HK-2 (cell line): ENCODE measurements at regions not wholly inside any gene's neighbourhood (a gene's known extent, or its start where the extent isn't known, plus 50 kb on each side); places are given as distances from the start of the nearest gene placed in this dataset.
"Not testable (repeated sequence)": the region's sequence is repeated elsewhere in the genome, so short reads cannot be mapped to it uniquely, and the experiment has no call there.

Experiments used
- DNase-seq: peaks from one replicate; pipeline ENCODE4 v3.0.0-alpha.2; 2018; ENCODE audit not compliant: unreplicated experiment

DNA sequence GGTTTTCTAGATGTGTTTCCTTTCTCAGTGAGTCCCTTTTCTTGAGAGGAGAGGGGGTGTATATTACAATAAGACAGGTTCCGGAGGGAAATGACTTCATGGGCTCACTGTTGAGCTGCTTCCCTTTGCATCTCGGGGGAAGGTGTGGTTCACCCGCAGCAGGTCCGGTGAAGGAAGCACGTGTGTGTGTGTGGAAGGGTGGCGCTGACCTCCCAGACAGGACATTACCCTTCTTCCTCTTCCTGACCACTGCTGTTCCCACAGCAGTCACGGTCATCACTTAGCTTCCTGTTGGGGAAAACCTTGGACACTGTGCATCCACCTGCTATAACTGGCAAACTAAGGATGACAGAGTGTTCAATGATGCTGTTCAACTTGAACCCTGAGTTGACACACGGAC lies 83.6 kb downstream of the PLEKHG1 start:
- no peak for DNase-seq

DNA sequence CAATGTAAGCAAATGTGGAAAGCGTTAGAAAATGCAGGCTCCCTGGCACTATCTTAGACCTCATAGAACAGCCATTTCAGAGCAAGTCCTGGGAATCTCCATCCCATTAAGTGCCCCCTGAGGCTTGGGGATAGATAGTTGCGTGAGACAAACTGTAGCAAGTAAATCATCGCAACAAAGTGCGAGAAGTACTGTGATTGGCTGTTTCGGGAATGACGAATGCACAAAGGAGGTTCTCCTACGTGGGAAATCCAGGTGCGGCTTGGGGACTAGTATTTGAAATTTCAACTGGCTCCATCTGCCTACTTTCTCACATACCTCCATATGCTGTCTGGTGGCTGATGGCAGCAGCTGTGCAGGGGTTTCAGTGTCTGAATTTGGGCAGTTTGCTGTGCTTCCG lies 84.5 kb downstream of the PLEKHG1 start:
- DNase-seq, result no peak

DNA sequence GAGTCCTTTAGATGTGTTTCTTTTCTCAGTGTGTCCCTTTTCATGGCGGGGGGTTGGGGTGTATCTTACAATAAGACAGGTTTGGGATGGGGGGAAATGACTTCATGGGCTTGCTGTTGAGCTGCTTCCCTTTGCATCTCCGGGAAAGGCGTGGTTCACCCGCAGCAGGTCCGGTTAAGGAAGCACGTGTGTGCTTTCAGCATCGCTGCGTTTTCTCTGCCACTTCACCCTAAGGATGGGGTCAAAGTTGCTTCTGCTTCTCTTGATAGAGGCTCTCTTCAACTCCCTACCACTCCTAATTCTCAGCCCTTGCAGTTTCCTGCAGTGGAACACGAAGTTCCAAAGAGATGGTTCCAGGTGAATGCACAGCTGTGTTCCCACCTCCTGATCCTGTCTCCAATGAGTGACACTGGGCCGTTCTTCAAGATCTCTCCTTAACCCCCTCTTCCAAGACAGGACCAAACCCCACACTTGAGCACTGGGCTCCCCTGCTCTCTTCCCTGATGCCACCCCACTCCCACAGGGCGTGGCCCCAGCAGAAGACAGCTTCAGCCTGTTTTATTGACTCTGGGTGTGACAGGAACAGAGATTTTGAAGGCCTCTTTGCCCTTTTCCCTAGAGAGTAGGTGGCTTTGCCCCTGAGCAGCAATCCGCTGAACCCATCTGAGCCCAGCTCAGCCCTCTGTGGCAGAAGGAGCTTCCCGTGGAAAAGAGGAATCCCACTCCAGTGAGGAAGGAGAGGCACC lies 85.2 kb downstream of the PLEKHG1 start:
- no peak for DNase-seq

DNA sequence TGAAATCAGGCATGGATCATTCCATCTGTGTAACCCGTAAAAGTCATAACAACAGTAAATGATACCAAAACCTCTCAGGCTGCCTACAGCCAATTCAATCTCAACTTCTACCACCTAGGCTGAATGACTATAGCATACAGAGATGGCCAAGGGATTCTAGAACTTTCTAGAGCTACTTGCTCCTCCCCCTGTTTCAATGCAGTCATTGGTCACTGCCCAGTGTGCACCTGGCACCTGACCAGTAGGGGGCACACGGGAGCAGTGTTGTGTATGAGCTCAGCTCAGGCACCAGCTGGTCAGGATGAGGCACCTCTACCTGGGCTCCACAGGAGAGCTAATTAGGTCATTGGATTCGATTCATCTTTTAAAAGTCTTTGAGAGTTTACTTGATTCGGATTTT lies 86.2 kb downstream of the PLEKHG1 start:
- peak; percentile 18 for DNase-seq

DNA sequence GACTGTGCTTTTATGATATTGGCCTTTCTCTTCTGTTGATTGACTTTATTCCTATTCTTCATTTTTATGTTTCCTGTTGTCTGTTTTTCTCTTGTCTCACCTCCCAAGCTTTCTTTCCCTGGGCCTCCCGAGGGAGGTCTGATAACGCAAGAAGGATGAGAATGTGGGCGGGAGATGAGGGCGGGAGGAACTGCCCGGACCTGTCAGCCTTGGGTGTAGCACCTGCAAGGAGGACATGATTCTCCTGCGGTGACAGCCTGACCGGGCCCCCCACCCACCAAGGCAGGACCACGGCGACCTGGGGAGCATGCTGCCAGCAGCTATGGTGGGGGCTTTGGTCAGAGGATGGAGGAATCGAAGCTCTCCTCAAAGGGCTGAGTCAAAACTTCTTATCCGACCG lies 86.9 kb downstream of the PLEKHG1 start:
- DNase-seq, result no peak

DNA sequence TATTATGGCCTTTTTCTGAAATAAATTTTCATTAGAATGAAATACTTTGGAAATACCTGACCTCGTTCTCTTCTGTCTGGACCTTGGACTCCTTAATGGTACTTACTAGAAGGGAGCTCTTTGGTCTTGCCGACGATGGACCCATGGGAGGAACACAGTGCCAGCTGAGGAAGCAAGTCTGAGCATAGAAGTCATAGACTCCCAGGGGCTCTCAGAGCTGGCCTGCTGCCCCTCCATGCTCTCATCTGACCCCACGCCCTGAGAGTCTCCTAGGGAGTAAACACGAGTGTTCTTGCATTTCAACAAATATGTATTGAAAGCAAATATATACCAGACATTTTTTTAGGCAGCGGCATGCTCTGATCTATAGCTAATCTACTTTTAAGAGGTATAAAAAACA lies 87.8 kb downstream of the PLEKHG1 start:
- DNase-seq, result no peak

DNA sequence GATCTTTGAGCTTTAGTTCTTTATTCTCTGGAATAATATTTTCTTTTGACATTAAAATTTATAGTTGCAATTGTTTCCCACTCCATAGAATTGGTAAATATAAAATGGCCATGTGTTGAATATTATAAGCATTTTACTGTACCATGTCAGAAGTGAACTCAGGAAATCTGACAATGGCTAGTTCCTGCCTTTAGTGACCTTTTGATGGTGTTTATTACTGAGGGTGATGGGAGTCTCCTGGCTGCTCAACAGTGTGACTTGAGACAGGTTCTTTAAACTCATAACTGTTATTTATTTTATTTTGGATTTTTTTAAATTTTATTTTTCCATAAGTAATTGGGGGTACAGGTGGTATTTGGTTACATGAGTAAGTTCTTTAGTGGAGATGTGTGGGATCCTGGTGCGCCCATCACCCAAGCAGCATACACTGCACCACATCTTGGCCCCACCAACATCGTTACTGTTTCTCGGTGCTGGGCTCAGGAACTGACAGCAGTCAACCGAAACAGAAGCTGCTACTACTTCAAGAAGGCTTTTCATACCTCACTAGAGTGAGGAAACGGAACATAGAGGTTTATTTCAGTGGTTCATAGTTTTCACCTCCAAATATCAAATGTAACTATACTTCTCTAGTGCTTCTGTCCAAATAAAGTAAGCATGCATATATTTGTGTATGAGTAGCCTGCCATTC lies 90.4 kb downstream of the PLEKHG1 start:
- DNase-seq, result no peak

DNA sequence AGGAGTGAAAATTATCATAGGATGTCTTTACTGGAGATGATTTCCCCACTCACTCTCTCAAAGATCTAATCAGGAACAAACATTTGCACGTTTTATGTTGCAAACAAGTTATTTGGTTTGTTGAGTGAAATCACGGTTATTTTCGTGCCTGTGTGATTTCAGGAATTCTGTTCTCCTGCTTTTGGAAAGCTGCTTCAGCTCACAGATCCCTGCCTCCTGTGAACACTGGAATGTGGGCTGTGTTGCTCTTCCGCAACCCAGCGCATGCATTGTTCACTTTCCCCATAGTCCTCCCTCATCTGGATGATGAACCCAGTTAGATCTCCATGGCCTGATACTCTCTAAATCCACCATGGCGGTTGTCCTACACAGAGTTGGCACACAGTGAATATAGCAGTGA lies 91.0 kb downstream of the PLEKHG1 start:
- no peak for DNase-seq

DNA sequence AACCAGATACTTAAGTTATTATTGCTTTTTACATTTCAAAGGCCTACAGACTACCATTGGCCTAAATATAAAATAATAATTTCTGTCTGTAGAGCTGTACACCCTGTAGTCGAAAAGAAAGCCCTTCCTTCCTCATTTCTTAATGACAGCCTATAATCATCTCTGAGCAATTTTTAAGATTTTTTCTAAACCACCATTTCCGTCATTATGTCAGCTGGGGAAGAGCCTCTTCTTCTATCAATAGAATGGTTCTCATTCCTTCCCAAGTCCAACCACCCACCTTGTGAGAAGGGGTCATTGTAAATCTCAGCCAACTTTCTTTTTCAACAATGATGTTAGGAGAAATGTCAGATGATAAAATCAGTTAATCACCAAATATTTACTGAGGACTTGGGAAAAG lies 91.8 kb downstream of the PLEKHG1 start:
- DNase-seq, result no peak

DNA sequence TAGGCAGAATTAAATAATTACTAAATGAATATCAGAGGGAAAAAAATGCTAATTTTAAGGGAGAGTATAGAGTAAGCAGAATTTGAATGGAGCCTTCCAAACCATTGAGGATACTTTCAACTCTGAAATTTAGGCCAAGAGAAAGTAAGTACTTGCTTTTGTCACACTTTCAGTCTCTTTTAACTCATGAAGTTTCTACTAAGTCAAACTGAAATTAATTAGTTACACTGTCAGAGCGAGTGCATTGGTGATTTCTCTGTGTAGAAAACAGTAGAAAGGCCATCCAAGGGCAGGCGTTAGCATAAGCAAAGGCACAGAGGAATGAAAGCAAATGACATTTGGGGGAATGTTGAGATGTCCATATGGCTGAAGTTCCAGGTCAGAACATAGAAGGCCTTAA lies 92.9 kb downstream of the PLEKHG1 start:
- DNase-seq, result no peak

DNA sequence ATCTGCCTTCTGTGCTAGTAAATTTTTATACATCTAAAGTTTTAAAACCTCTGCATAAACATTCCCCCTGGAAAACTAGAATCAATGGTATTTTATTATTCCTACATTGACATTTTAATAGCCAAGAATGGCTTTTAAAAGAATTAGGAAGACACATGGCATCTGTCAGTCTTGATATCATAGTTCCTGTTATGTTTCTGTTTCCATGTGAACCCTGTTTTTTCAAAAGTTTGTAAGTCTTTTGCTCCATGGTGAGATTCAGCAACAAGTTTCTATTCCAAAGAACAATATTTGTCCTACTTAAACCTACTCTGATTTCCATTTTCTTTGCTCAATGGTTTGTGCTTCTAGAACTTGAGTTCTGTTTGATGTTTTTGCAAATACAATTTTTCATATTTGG lies 95.2 kb downstream of the PLEKHG1 start:
- DNase-seq, result no peak

DNA sequence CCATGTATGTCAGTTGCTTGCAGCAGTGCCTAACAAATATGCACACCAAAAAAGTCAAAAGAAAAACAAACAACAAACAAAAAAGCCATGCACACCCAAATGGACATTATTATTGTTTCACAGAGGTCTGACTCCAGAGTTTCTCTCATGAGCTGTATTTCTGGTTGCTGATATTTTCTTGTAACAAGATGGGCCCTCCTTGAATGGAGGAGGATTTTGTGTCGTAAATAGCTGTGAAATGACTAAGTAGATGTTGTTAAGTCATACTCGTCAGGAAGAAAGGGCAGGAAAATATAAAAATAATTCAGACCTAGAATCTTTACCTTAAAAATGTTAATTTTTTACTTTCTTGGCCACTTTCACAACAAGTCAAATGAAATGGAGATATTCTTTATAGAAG lies 96.0 kb downstream of the PLEKHG1 start:
- no peak for DNase-seq

DNA sequence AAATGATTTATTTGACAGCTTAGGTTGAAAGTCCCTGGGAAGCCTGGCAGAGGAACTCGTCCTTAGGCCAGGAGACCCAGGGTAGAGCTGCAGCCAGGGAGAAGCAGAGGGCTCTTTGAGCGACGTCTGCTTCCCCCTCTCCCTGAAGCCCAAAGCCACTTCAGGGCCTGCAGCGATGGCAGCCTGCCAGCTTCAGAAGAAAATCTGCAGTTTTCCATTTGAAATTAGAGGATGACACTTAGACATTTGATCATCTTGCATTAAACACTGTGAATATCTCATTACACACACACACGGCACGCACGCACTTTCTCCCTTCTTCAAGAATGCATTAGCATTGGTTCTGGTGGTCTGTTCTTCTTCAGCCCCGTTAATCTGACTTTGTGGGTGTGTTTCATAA lies 96.5 kb downstream of the PLEKHG1 start:
- no peak for DNase-seq

DNA sequence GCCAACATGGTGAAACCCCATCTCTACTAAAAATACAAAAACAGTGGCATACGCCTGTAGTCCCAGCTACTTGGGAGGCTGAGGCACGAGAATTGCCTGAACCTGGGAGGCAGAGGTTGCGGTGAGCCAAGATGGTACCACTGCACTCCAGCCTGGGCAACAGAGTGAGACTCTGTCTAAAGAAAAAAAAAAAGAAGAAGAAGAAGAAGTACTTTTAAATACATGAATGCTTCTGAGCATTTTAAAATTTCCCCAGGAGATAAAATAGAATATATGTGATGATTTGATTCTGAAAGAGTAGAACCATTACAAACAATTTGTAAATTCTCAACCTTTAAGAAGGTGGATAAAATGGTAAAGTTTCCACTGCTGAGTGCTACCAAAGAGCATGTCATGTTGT lies 97.2 kb downstream of the PLEKHG1 start:
- not testable (repeated sequence) for DNase-seq

DNA sequence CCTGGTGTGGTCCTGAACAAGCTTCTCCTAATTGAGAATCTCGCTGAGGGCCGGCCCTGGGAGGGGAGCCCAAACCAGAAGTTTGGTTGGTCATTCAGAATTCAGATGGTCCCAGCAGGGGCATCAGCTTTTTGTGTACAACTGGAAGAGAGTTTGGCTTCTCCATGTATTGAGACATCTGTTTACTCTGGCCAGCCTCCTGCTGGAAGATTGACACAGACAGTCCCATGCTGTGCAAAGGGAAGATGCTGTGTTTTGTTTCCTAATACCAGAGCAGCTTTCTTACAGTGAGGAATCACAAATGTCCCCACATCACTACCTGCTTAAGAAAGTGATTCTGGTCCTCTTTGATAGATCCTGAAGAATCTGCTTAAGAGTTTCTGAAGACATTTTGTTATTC lies 97.8 kb downstream of the PLEKHG1 start:
- no peak for DNase-seq

DNA sequence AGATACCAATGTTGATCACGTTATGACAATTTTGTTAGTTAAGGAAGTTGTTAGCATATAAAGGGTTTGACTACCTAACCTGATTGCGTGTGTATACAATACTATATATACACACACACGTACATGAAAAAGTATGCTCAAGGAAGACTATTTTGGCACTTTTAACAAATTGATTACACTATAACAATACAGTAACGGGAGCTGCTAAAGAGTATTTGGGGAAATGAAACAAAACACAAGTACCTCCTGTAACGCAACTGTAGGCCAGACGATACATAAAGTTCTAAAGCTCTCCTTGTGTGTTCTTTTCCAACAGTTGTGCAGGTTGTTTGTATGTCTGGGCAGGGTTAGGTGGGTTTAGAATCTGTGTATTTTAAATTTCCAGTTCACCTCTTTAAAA lies 98.7 kb downstream of the PLEKHG1 start:
- DNase-seq, result no peak

DNA sequence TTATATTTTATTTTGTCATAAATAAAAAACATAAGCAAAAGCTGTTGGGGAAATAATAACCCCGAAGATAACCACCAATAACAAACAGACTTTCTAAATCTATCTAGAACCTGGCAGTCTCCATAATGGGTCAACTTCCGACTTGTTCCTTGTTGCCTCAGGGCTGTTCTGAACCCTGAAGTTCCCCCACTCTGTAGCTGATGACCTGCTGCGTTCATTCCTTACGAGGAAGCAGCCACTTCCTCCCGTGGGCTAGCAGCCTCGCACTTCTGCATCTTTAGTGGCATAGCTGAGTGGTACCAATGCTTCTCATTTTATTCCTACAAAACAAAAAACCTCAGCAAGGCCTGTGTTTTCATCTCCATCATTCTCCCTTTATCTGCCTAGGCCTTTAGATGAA lies 103.0 kb downstream of the PLEKHG1 start:
- no peak for DNase-seq

DNA sequence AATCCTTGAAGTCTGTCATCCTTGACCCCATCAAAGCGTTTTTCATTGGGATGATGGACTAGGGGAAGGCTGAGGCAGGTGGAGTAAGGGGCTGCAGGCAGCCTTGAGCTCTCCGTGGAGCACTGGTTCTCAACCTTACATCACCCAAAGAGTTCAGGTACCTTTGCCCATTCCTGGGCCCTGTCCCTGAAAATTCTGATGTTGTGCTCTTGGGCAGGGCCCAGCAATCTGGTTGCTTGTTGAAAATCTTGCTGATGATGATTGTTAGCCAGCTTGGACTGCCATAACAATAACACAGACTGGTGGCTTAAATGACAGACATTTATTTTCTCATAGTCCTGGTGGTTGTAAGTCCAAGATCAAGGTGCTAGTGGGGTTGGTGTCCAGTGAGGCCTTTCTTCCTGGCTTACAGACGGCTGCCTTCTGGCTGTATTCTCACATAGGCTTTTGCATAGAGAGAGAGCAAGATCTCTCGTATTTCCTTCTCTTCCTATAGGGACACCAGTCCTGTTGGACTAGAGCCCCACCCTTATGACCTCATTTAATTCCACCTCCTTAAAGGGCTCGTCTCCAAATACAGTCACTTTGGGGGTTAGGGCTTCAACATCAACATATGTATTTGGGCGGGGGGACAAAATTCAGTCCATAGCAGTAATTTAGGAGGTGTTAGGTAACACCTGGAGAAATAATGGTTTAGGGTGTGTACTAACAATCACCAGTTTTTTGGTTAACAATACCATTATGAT lies 104.9 kb downstream of the PLEKHG1 start:
- no peak for DNase-seq

DNA sequence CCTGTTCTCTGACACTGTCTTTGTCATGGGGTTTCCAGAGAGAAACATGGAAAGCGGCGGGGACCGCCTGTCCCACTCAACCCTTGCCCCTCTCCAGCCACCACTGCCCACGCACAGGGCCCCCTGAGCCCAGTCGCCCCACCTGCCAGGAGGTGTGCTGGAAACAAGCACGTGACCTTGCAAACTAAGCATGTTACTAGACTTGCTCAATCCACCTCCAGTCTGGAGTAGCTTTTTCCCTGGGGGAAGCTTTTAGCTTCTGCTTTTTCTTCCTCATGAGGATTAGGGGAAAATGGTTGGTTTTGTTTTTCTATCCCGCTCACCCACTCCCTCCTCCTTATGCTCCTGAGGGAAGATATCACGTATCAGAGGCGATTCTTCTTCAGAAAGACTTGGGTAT lies 105.7 kb downstream of the PLEKHG1 start:
- no peak for DNase-seq

DNA sequence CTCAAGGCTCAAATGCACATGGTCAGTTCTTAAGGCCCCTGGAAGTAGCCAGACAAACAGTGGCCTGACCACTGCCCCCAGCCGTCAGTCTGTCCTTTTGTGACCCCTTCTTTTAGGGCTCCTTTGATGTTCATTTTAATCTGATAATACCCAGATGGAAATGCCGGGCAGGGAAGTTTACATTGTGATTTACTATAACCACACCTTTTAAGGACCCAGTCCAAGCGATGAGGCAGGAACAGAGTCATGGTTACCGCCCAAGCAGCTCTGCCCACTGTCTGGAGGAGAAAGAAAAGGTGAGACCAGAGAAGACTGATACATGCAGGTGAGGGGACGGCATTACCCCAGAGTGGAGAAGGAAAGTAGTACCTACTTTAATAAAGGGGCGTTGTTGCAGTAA lies 110.6 kb downstream of the PLEKHG1 start:
- no peak for DNase-seq

DNA sequence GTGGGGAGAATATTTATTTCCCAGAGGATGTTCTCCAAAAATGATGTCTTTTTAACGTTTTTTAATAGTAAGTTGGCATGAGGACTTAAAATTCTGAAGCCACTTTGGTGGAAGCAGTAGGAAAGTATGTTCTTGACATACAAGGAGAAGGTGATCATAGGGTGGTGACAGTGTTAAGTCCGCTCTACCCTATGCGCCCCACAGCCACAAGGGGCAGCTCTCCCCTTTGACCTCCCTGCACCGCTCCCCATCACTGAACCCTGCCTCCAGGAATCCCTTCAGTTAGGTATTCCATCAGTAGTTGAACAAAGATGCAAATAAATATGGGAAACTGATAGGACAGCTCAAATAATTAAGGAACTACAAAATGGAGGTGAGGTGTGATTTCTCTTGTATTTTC lies 111.4 kb downstream of the PLEKHG1 start:
- DNase-seq, result no peak

DNA sequence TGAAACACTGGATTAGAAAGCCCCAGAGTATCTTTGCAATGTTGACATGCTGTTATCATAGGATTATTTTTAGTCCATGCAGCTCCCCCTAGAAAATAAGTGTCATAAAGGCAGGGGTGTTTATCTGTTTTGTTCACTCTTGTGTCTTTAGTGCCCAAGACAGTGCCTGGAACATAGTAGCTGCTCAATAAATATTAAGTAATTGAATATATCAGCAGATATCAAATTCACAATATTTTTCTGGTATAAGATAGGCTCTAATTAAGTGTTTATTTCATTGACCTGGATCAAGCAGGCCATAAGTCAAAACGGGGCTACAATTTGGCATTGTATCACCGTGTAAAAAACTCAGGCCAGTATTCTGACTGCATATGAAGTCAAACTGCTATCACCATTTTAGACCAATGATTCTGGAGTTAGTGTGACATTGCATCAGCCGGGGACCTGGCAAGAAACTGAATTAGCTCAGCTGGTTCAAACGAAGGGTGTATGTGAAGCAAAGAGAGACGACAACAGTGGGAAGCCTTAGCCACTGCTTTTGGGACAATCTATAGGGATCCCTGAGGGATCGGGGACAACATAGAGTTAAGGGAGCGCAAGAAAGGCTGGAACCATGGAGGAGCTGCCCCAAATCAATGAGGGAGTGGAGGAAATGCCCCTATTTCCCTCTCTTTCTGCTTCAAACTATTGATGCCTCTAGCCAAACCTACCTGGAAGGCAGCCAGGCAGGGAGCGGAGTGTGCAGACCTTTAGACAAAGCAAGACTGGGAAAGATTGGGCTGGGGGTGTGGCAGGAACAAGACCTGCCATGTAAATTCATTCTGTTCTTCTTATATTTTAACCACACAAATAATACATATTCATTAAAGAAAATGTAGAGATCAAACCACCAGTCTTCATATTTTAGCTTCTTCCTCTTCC lies 112.2 kb downstream of the PLEKHG1 start:
- DNase-seq, result no peak
